Esophagus squamous epithelium (tissue), 5 donors: ENCODE measurements at regions not wholly inside any gene's neighbourhood (a gene's known extent, or its start where the extent isn't known, plus 50 kb on each side); places are given as distances from the start of the nearest gene placed in this dataset.

Experiments
- DNase-seq: peaks from one replicate; lab custom pipeline; 2025; lab: John Stamatoyannopoulos, UW
- H3K27ac ChIP-seq, 4 donors: fragments of 200-600 bp; sonication (generic); one replicate each; pipeline ENCODE4 v1.5.1; 2016 to 2019; ENCODE audit warnings: mild to moderate bottlenecking in 1 of 4
- H3K27me3 ChIP-seq, 4 donors: fragments of 200-600 bp; sonication (generic); 1 replicate in 3 of 4; 2 replicates in 1 of 4; pipeline versions ENCODE4 v1.5.1 to v1.6.0; 2017 to 2021; ENCODE audit warnings: antibody characterized with exemption in 1 of 4
- H3K36me3 ChIP-seq, 3 donors: fragments of 200-600 bp; sonication (generic); one replicate each; pipeline ENCODE4 v1.5.1; 2016 to 2019
- H3K4me1 ChIP-seq, 3 donors: fragments of 200-600 bp; sonication (generic); one replicate each; pipeline ENCODE4 v1.5.1; 2017 to 2019
- H3K4me3 ChIP-seq, 4 donors: fragments of 200-600 bp; sonication (generic); 1 replicate in 3 of 4; 2 replicates in 1 of 4; pipeline ENCODE4 v1.5.1; 2016 to 2019; ENCODE audit warnings: mild to moderate bottlenecking in 2 of 4, moderate library complexity in 1 of 4
- H3K9me3 ChIP-seq, 3 donors: fragments of 200-600 bp; sonication (generic); one replicate each; pipeline ENCODE4 v1.5.1; 2016 to 2019
- CTCF ChIP-seq, 6 experiments: fragments of 450-650 bp in 4 of 6; fragments of 200-600 bp in 2 of 6; sonication (generic) in 2 of 6; IDR thresholded peaks; one replicate each; pipeline ENCODE4 v1.5.1; 2016 to 2019; ENCODE audit warnings: antibody characterized with exemption in 6 of 6, mild to moderate bottlenecking in 4 of 6, moderate library complexity in 4 of 6
- POLR2A ChIP-seq, 4 donors: fragments of 450-650 bp; IDR thresholded peaks; one replicate each; pipeline ENCODE4 v1.6.1; 2017; ENCODE audit warnings: antibody characterized with exemption in 4 of 4, mild to moderate bottlenecking in 4 of 4, moderate library complexity in 3 of 4
- WGBS, 2 donors: methylation state at CpG; one replicate each; pipeline ENCODE4 v1.1.5; 2018; 5-methylcytosine and 5-hydroxymethylcytosine counted together
- intact Hi-C: fragments of 100-400 bp; cut with DNase I; formaldehyde crosslinking; loops from one replicate; pipeline ENCODE4 v1.15.0; 2022
- donor health status: DM: yes; HTN: yes; CAD: no.

GRCh38 chr4:181259081-181259709 is 984.0 kb upstream of the TENM3 start:
- no peaks in the 10 kb centered on the region for H3K36me3 ChIP-seq
- no peak overlapping the region for H3K27ac ChIP-seq
- DNase-seq = no peak
- no peak overlapping the region for H3K4me3 ChIP-seq
- H3K4me1 ChIP-seq = no peaks in the 10 kb centered on the region
- WGBS, 2 donors = 53 to 73% methylated on average over 4 of the region's 4 CpGs
- no peaks in the 10 kb centered on the region for H3K27me3 ChIP-seq
- TF ChIP-seq CTCF (IDR thresholded peaks at IDR 0.05) = no peak
- TF ChIP-seq POLR2A (IDR thresholded peaks at IDR 0.05) = no peak
- H3K9me3 ChIP-seq = no peaks in the 10 kb centered on the region
- intact Hi-C loops = no loop called here

- TF ChIP-seq CTCF (IDR thresholded peaks at IDR 0.05) (no peak), POLR2A (IDR thresholded peaks at IDR 0.05) (no peak)
- no peak overlapping the region for H3K27ac ChIP-seq
- no peaks in the 10 kb centered on the region for H3K9me3 ChIP-seq
- DNase-seq = no peak
- no peaks in the 10 kb centered on the region for H3K4me1 ChIP-seq
- intact Hi-C loops = no loop called here
- H3K27me3 ChIP-seq = no peaks in the 10 kb centered on the region
- 11 to 20% methylated on average over 5 of the region's 5 CpGs for WGBS, 2 donors
- no peaks in the 10 kb centered on the region for H3K36me3 ChIP-seq
- no peak overlapping the region for H3K4me3 ChIP-seq
These were observed 981.9 kb upstream of the TENM3 start for GRCh38 chr4:181261279-181261678.

GRCh38 chr4:181264893-181265292 is 978.3 kb upstream of the TENM3 start:
- H3K4me3 ChIP-seq = no peak overlapping the region
- no peaks in the 10 kb centered on the region for H3K4me1 ChIP-seq
- 32 to 37% methylated on average over 5 to 6 of the region's 9 CpGs for WGBS, 2 donors
- intact Hi-C loops = no loop called here
- no peaks in the 10 kb centered on the region for H3K9me3 ChIP-seq
- no peak for DNase-seq
- no peak overlapping the region for H3K27ac ChIP-seq
- TF ChIP-seq POLR2A (IDR thresholded peaks at IDR 0.05) (no peak), CTCF (IDR thresholded peaks at IDR 0.05) (no peak)
- H3K36me3 ChIP-seq = no peaks in the 10 kb centered on the region
- no peaks in the 10 kb centered on the region for H3K27me3 ChIP-seq

- TF ChIP-seq POLR2A (IDR thresholded peaks at IDR 0.05) = no peak
- TF ChIP-seq CTCF (IDR thresholded peaks at IDR 0.05) = no peak
- no peak overlapping the region for H3K27ac ChIP-seq
- intact Hi-C loops = no loop called here
- no peak for DNase-seq
- H3K4me1 ChIP-seq = no peaks in the 10 kb centered on the region
- no peak overlapping the region for H3K4me3 ChIP-seq
- no peaks in the 10 kb centered on the region for H3K27me3 ChIP-seq
- no peaks in the 10 kb centered on the region for H3K9me3 ChIP-seq
- 54 to 59% methylated on average over 4 of the region's 4 CpGs for WGBS, 2 donors
- no peaks in the 10 kb centered on the region for H3K36me3 ChIP-seq
These were observed 977.8 kb upstream of the TENM3 start for GRCh38 chr4:181265370-181265769.

GRCh38 chr4:181271116-181271640 is 972.0 kb upstream of the TENM3 start:
- Histone ChIP-seq H3K9me3 (no peaks in the 10 kb centered on the region), H3K4me3 (no peak overlapping the region), H3K36me3 (no peaks in the 10 kb centered on the region), H3K4me1 (no peaks in the 10 kb centered on the region), H3K27ac (no peak overlapping the region), H3K27me3 (no peaks in the 10 kb centered on the region)
- no peak for DNase-seq
- TF ChIP-seq POLR2A (IDR thresholded peaks at IDR 0.05) (no peak), CTCF (IDR thresholded peaks at IDR 0.05) (no peak)
- intact Hi-C loops = no loop called here
- WGBS, 2 donors = 73 to 78% methylated on average over 9 of the region's 9 CpGs
